Fibroblast of mammary gland (primary cell): ENCODE measurements at regions not wholly inside any gene's neighbourhood (a gene's known extent, or its start where the extent isn't known, plus 50 kb on each side); places are given as distances from the start of the nearest gene placed in this dataset.
"Not testable (repeated sequence)": the region's sequence is repeated elsewhere in the genome, so short reads cannot be mapped to it uniquely, and the experiment has no call there.

Experiments
- DNase-seq: peaks from one replicate; pipeline ENCODE4 v3.0.0-alpha.2; 2010; ENCODE audit warnings: low read depth
- H3K4me3 ChIP-seq: 2 replicates; pipeline ENCODE4 v1.5.1; 2011; ENCODE audit warnings: low read depth, mild to moderate bottlenecking, low read length, moderate library complexity; ENCODE audit not compliant: control insufficient read depth
- CTCF ChIP-seq: conservative IDR thresholded peaks from 2 replicates; pipeline ENCODE4 v1.5.1; 2011; ENCODE audit warnings: low read depth, low read length, inconsistent platforms; ENCODE audit not compliant: control insufficient read depth, insufficient read depth

GRCh38 chr12:63440048-63440447, 228.2 kb downstream of the DPY19L2 start:
- DNase-seq = no peak
- no peak for TF ChIP-seq CTCF
- H3K4me3 ChIP-seq = no peak overlapping the region

GRCh38 chr12:63434384-63434783, 233.9 kb downstream of the DPY19L2 start:
- DNase-seq, H3K4me3 ChIP-seq: not testable (repeated sequence)

- H3K4me3 ChIP-seq, DNase-seq: not testable (repeated sequence)
Measured at GRCh38 chr12:63427969-63428368, 240.3 kb downstream of the DPY19L2 start.

DNA sequence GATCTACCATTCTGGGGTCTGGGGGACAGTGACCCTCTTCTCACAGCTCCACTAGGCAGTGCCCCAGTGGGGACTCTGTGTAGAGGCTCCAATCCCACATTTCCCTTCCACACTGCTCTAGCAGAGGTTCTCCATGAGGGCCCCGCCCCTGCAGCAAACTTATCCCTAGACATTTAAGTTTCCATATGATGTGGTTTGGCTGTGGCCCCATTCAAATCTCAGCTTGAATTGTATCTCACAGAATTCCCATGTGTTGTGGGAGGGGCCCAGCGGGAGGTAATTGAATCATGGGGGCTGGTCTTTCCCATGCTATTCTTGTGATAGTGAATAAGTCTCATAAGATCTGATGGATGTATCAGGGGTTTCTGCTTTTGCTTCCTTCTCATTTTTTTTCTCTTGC, 241.3 kb downstream of the DPY19L2 start:
- H3K4me3 ChIP-seq = not testable (repeated sequence)

DNA sequence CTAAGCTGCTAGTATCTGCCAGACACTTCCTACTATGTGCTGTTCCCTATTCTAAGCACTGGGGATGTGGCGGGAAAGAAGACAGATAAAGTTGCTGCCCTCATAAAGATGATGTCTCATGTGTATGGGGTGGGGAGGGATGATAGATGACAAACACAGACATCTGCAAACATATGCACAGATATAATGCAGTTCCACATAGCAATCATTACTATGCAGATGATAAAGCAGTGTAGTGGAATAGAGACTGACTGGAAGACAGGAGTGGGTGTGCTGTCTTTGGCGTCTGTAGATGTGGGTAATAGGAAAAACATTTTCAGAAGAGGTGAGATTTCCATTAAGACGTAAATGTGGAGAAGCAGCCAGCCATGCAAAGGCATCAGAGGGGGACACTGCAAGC, 243.6 kb downstream of the DPY19L2 start:
- no peak for TF ChIP-seq CTCF

More for the DNA sequence above, 241.3 kb downstream of the DPY19L2 start:
- not testable (repeated sequence) for DNase-seq

GRCh38 chr12:63423839-63424238, 244.5 kb downstream of the DPY19L2 start:
- no peak for TF ChIP-seq CTCF
- H3K4me3 ChIP-seq = no peak overlapping the region
- DNase-seq = peak; percentile 1

More for the DNA sequence above, 243.6 kb downstream of the DPY19L2 start:
- no peak for DNase-seq
- no peak overlapping the region for H3K4me3 ChIP-seq

GRCh38 chr12:63420206-63420644, 248.1 kb downstream of the DPY19L2 start:
- peak; percentile 59 for DNase-seq
- TF ChIP-seq CTCF = peak; percentile 60
- no peak overlapping the region for H3K4me3 ChIP-seq

DNA sequence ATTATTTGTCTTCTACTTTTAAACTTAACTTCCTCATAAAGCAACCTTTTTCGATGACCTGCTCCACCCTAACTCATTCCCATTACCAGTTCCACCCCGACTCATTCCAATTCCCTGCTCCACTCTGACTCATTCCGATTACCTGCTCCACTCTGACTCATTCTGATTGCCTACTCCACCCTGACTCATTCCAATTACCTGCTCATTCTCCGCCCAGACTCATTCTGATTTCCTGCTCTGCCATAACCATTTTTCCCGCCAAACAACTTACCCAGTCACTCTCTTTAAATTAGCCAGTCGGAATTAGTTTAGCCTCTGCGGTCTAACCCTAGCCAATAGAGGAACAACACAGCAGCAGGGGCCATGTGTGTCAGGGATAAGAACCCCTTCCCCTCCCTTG, 249.1 kb downstream of the DPY19L2 start:
- H3K4me3 ChIP-seq = no peak overlapping the region
- no peak for TF ChIP-seq CTCF
- DNase-seq = peak; percentile 3
